DND-41 (cell line): ENCODE measurements at regions not wholly inside any gene's neighbourhood (a gene's known extent, or its start where the extent isn't known, plus 50 kb on each side); places are given as distances from the start of the nearest gene placed in this dataset.

Experiments used
- EZH2 ChIP-seq: IDR thresholded peaks from 3 replicates; pipeline ENCODE4 v1.6.1; 2012; ENCODE audit warnings: borderline replicate concordance, low read depth, mild to moderate bottlenecking, moderate library complexity, low read length, inconsistent platforms; ENCODE audit not compliant: severe bottlenecking
- TF ChIP-seq, protein P1 (sequence below): IDR thresholded peaks from 2 replicates; pipeline ENCODE4 v1.5.1; 2012; ENCODE audit warnings: borderline replicate concordance, low read length, moderate library complexity, mild to moderate bottlenecking; ENCODE audit not compliant: poor library complexity, severe bottlenecking; ENCODE audit errors: extremely low read depth

DNA sequence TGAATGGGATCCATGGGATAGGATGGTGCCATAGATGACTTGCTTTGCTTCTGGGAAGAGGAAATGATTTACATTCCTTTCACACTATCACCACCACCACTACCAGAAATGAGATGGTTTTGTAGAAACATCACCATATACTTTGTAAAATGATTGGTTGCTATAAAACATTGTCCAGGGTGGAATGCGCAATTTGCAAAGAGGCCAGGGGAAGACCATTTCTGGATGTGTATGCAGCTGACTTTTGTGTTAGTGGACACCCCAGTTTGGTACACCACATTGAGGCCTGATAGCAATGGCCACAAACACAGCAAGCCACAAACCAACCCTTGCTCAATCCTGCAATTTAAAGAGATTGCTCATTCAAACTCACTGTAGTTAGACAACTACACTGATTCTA is 56.7 kb upstream of the RCN1 start:
- TF ChIP-seq, protein P1, sequence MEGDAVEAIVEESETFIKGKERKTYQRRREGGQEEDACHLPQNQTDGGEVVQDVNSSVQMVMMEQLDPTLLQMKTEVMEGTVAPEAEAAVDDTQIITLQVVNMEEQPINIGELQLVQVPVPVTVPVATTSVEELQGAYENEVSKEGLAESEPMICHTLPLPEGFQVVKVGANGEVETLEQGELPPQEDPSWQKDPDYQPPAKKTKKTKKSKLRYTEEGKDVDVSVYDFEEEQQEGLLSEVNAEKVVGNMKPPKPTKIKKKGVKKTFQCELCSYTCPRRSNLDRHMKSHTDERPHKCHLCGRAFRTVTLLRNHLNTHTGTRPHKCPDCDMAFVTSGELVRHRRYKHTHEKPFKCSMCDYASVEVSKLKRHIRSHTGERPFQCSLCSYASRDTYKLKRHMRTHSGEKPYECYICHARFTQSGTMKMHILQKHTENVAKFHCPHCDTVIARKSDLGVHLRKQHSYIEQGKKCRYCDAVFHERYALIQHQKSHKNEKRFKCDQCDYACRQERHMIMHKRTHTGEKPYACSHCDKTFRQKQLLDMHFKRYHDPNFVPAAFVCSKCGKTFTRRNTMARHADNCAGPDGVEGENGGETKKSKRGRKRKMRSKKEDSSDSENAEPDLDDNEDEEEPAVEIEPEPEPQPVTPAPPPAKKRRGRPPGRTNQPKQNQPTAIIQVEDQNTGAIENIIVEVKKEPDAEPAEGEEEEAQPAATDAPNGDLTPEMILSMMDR = no peak
- TF ChIP-seq EZH2 = no peak
